H1 (cell line): ENCODE measurements at regions not wholly inside any gene's neighbourhood (a gene's known extent, or its start where the extent isn't known, plus 50 kb on each side); places are given as distances from the start of the nearest gene placed in this dataset.

Source experiments
- CTCF ChIA-PET: fragments of 300-600 bp; sonication (Branson Sonifier 250); formaldehyde crosslinking; loops from one replicate; lab custom pipeline; 2021; ENCODE audit not compliant: partially characterized antibody; lab: Charles Lee
- POLR2A ChIA-PET: fragments of 300-600 bp; sonication (Branson Sonifier 250); formaldehyde crosslinking; loops from one replicate; lab custom pipeline; 2021; ENCODE audit warnings: inconsistent platforms; ENCODE audit not compliant: partially characterized antibody; lab: Charles Lee
- DNase-seq, 2 experiments: peaks; one replicate each; pipeline versions ENCODE4 v3.0.0 to v3.0.0-alpha.2; 2010 to 2022; ENCODE audit warnings: low spot score in 2 of 2, low read depth in 1 of 2, mixed read lengths in 1 of 2
- FAIRE-seq: peaks from 2 replicates; lab custom pipeline; 2011; peaks lifted over from hg19 to GRCh38; lab: Jason Lieb, UNC
- H2AFZ ChIP-seq: 2 replicates; pipeline ENCODE4 v1.8.1; 2012; ENCODE audit warnings: low read length, inconsistent platforms
- H2AK5ac ChIP-seq: 2 replicates; pipeline ENCODE4 v1.6.1; 2013; ENCODE audit warnings: low read depth, low read length
- H2BK120ac ChIP-seq: replicated peaks from 2 replicates; pipeline ENCODE3; 2013; ENCODE audit warnings: low read depth, low read length, inconsistent platforms
- H2BK12ac ChIP-seq: 2 replicates; pipeline ENCODE4 v1.6.1; 2013; ENCODE audit warnings: low read depth, low read length
- H2BK15ac ChIP-seq: 2 replicates; pipeline ENCODE4 v1.6.1; 2013; ENCODE audit warnings: low read length
- H2BK20ac ChIP-seq: 2 replicates; pipeline ENCODE4 v1.6.1; 2013; ENCODE audit warnings: low read length
- H2BK5ac ChIP-seq: 2 replicates; pipeline ENCODE4 v1.6.1; 2013; ENCODE audit warnings: low read depth, low read length
- H3K14ac ChIP-seq: 2 replicates; pipeline ENCODE4 v1.6.1; 2013; ENCODE audit warnings: inconsistent platforms; ENCODE audit not compliant: insufficient read length
- H3K18ac ChIP-seq: 2 replicates; pipeline ENCODE4 v1.6.1; 2013; ENCODE audit warnings: low read length; ENCODE audit errors: extremely low read depth
- H3K23ac ChIP-seq: 2 replicates; pipeline ENCODE4 v1.6.1; 2013; ENCODE audit warnings: inconsistent platforms; ENCODE audit not compliant: insufficient read length
- H3K23me2 ChIP-seq: 2 replicates; pipeline ENCODE4 v1.6.1; 2013; ENCODE audit warnings: low read depth, low read length
- H3K27ac ChIP-seq: 2 replicates; pipeline ENCODE4 v1.6.1; 2011; ENCODE audit warnings: low read depth, low read length, inconsistent platforms
- H3K27me3 ChIP-seq, 4 experiments: replicated peaks in 1 of 4; 1 replicate in 1 of 4; 2 replicates in 3 of 4; pipeline versions ENCODE4 v1.6.1 to v1.8.1; 2011 to 2013; ENCODE audit warnings: low read length in 3 of 4, mild to moderate bottlenecking in 3 of 4, inconsistent platforms in 2 of 4, mixed read lengths in 2 of 4, moderate library complexity in 1 of 4; ENCODE audit not compliant: control insufficient read depth in 3 of 4, insufficient read depth in 3 of 4; ENCODE audit errors: extremely low read depth in 1 of 4
- H3K36me3 ChIP-seq, 4 experiments: 2 replicates each; pipeline versions ENCODE4 v1.6.1 to v1.8.1; 2011 to 2013; ENCODE audit warnings: mild to moderate bottlenecking in 4 of 4, low read length in 3 of 4, moderate library complexity in 2 of 4, control low read depth in 1 of 4, inconsistent platforms in 1 of 4; ENCODE audit not compliant: insufficient read depth in 4 of 4, control insufficient read depth in 2 of 4
- H3K4ac ChIP-seq: replicated peaks from 2 replicates; pipeline ENCODE3; 2013; ENCODE audit warnings: low read length, low read depth, mixed read lengths, inconsistent platforms; ENCODE audit not compliant: insufficient read length
- H3K4me1 ChIP-seq, 4 experiments: replicated peaks in 1 of 4; 1 replicate in 1 of 4; 2 replicates in 3 of 4; pipeline versions ENCODE4 v1.6.1 to v1.8.1; 2011 to 2013; ENCODE audit warnings: low read length in 3 of 4, inconsistent platforms in 2 of 4, mixed read lengths in 1 of 4; ENCODE audit not compliant: insufficient read depth in 4 of 4, control insufficient read depth in 3 of 4
- H3K4me2 ChIP-seq, 2 experiments: 2 replicates each; pipeline versions ENCODE4 v1.6.1 to v1.8.1; 2011 to 2013; ENCODE audit warnings: low read depth in 2 of 2, low read length in 2 of 2, control low read depth in 1 of 2, inconsistent platforms in 1 of 2, mild to moderate bottlenecking in 1 of 2; ENCODE audit not compliant: insufficient read depth in 1 of 2
- H3K4me3 ChIP-seq, 4 experiments: fragments of 200-600, 300-600 bp in 1 of 4; sonication (generic), shearing (Covaris generic), sonication (Bioruptor Twin) in 1 of 4; 2 replicates each; pipeline versions ENCODE4 v1.5.1 to v1.8.1; 2011 to 2016; ENCODE audit warnings: low read length in 4 of 4, low read depth in 3 of 4, control low read depth in 2 of 4, inconsistent platforms in 2 of 4, mild to moderate bottlenecking in 2 of 4, mixed read lengths in 1 of 4, moderate library complexity in 1 of 4; ENCODE audit not compliant: insufficient read depth in 2 of 4; ENCODE audit errors: extremely low read depth in 1 of 4
- H3K56ac ChIP-seq: replicated peaks from 2 replicates; pipeline ENCODE3; 2013; ENCODE audit warnings: low read depth, mild to moderate bottlenecking, mixed read lengths, low read length, inconsistent platforms; ENCODE audit not compliant: insufficient read length
- H3K79me1 ChIP-seq: 2 replicates; pipeline ENCODE4 v1.6.1; 2013; ENCODE audit warnings: low read depth, low read length, control low read depth
- H3K79me2 ChIP-seq, 2 experiments: 2 replicates each; pipeline versions ENCODE4 v1.6.1 to v1.8.1; 2012 to 2013; ENCODE audit warnings: low read length in 2 of 2, mild to moderate bottlenecking in 2 of 2, inconsistent platforms in 1 of 2; ENCODE audit not compliant: insufficient read depth in 2 of 2, control insufficient read depth in 1 of 2
- H3K9ac ChIP-seq, 4 experiments: replicated peaks in 1 of 4; 1 replicate in 1 of 4; 2 replicates in 3 of 4; pipeline versions ENCODE4 v1.6.1 to v1.8.1; 2011 to 2013; ENCODE audit warnings: low read depth in 3 of 4, low read length in 3 of 4, control low read depth in 2 of 4, mild to moderate bottlenecking in 2 of 4, moderate library complexity in 2 of 4, inconsistent platforms in 1 of 4; ENCODE audit errors: extremely low read depth in 1 of 4
- H3K9me3 ChIP-seq, 2 experiments: 2 replicates each; pipeline versions ENCODE4 v1.6.1 to v1.8.1; 2012 to 2013; ENCODE audit warnings: mild to moderate bottlenecking in 2 of 2, moderate library complexity in 2 of 2, control low read depth in 1 of 2, inconsistent platforms in 1 of 2, low read depth in 1 of 2, low read length in 1 of 2, mixed read lengths in 1 of 2; ENCODE audit not compliant: insufficient read depth in 2 of 2
- H4K20me1 ChIP-seq, 2 experiments: replicated peaks in 1 of 2; 2 replicates each; pipeline versions ENCODE3 to v1.8.1; 2011 to 2013; ENCODE audit warnings: inconsistent platforms in 2 of 2, low read length in 2 of 2, mild to moderate bottlenecking in 1 of 2; ENCODE audit not compliant: insufficient read depth in 2 of 2, control insufficient read depth in 1 of 2
- H4K5ac ChIP-seq: 2 replicates; pipeline ENCODE4 v1.6.1; 2013; ENCODE audit warnings: low read length, low read depth, mixed read lengths, inconsistent platforms; ENCODE audit not compliant: insufficient read length
- H4K8ac ChIP-seq: 2 replicates; pipeline ENCODE4 v1.8.0; 2013; ENCODE audit warnings: mild to moderate bottlenecking, moderate library complexity, low read length, inconsistent platforms; ENCODE audit not compliant: insufficient read depth; ENCODE audit errors: extremely low read depth
- H4K91ac ChIP-seq: replicated peaks from 2 replicates; pipeline ENCODE3; 2013; ENCODE audit warnings: low read length, mixed read lengths, inconsistent platforms; ENCODE audit not compliant: insufficient read length
- CBX8 ChIP-seq: fragments of 300-800, 300-1000 bp; sonication (generic); IDR thresholded peaks from 2 replicates; pipeline ENCODE4 v1.7.1; 2016; ENCODE audit warnings: low read depth, low read length, borderline replicate concordance
- CREB1 ChIP-seq: IDR thresholded peaks from 2 replicates; pipeline ENCODE4 v1.6.1; 2012; ENCODE audit warnings: inconsistent platforms
- EP300 ChIP-seq, 2 experiments: IDR thresholded peaks; 1 replicate in 1 of 2; 2 replicates in 1 of 2; pipeline ENCODE4 v1.6.1; 2011 to 2012; ENCODE audit warnings: low read depth in 2 of 2, low read length in 2 of 2, mild to moderate bottlenecking in 2 of 2, borderline replicate concordance in 1 of 2, inconsistent platforms in 1 of 2, moderate library complexity in 1 of 2
- HDAC2 ChIP-seq, 2 experiments: fragments of 300-600 bp in 1 of 2; sonication (generic) in 1 of 2; IDR thresholded peaks; 2 replicates each; pipeline ENCODE4 v1.6.1; 2011 to 2012; ENCODE audit warnings: low read depth in 2 of 2, low read length in 2 of 2, mild to moderate bottlenecking in 2 of 2, moderate library complexity in 2 of 2, borderline replicate concordance in 1 of 2, inconsistent platforms in 1 of 2
- JUND ChIP-seq: IDR thresholded peaks from 2 replicates; pipeline ENCODE4 v1.6.1; 2011; ENCODE audit warnings: mild to moderate bottlenecking, improper control_type of control experiment, low read length
- POLR2A ChIP-seq, 2 experiments: IDR thresholded peaks; 1 replicate in 1 of 2; 2 replicates in 1 of 2; pipeline ENCODE4 v1.6.1; 2011; ENCODE audit warnings: low read depth in 2 of 2, low read length in 2 of 2, mild to moderate bottlenecking in 2 of 2; ENCODE audit errors: control extremely low read depth in 1 of 2
- SIX5 ChIP-seq: IDR thresholded peaks from 2 replicates; pipeline ENCODE4 v1.6.1; 2011; ENCODE audit warnings: mild to moderate bottlenecking, low read depth, low read length
- TBP ChIP-seq: IDR thresholded peaks from 2 replicates; pipeline ENCODE4 v1.6.1; 2011; ENCODE audit warnings: low read depth, low read length, improper control_type of control experiment
- TEAD4 ChIP-seq: IDR thresholded peaks from 2 replicates; pipeline ENCODE4 v1.6.1; 2012; ENCODE audit warnings: low read depth, low read length, inconsistent platforms, mixed read lengths
- USF2 ChIP-seq: IDR thresholded peaks from 2 replicates; pipeline ENCODE4 v1.6.1; 2011; ENCODE audit warnings: low read length, improper control_type of control experiment
- WGBS, 2 experiments: shearing (Covaris generic) in 1 of 2; methylation state at CpG; one replicate each; pipeline versions ENCODE4 v1.1.6 to v1.1.7; 2013 to 2015; ENCODE audit warnings: low lambda C conversion rate in 2 of 2, mixed read lengths in 2 of 2, inconsistent platforms in 1 of 2, low coverage in 1 of 2, missing lambda C conversion rate in 1 of 2; ENCODE audit not compliant: insufficient replicate concordance in 2 of 2, insufficient coverage in 1 of 2, insufficient read length in 1 of 2; ENCODE audit errors: extremely low coverage in 1 of 2, missing lambda C conversion rate in 1 of 2; 5-methylcytosine and 5-hydroxymethylcytosine counted together

GRCh38 chr10:57624066-57624465, 643.6 kb downstream of the IPMK start:
- no peaks in the 10 kb centered on the region for H4K20me1 ChIP-seq
- no peak overlapping the region for H2BK20ac ChIP-seq
- no peak for TF ChIP-seq HDAC2 (IDR thresholded peaks at IDR 0.05; ENCODE audit: borderline replicate concordance in 1 of 2, low read depth in 2 of 2, low read length in 2 of 2)
- no peak for TF ChIP-seq JUND
- TF ChIP-seq USF2 = no peak
- no peak for TF ChIP-seq SIX5
- no peak for TF ChIP-seq TBP
- TF ChIP-seq CBX8 = no peak
- no peak for TF ChIP-seq CREB1
- TF ChIP-seq POLR2A (IDR thresholded peaks at IDR 0.05; ENCODE audit: control extremely low read depth in 1 of 2, low read depth in 2 of 2, low read length in 2 of 2) = no peak
- no peak for TF ChIP-seq TEAD4
- no peak for TF ChIP-seq EP300 (IDR thresholded peaks at IDR 0.05; ENCODE audit: borderline replicate concordance in 1 of 2, low read depth in 2 of 2, low read length in 2 of 2)
- no peak overlapping the region for H3K23ac ChIP-seq
- no peak overlapping the region for H2AFZ ChIP-seq
- H3K4ac ChIP-seq = no peak overlapping the region
- no peak overlapping the region for H2BK5ac ChIP-seq
- no peak overlapping the region for H4K8ac ChIP-seq
- no peaks in the 10 kb centered on the region for H3K79me2 ChIP-seq
- no peak overlapping the region for H3K18ac ChIP-seq
- no peak overlapping the region for H3K56ac ChIP-seq
- no peaks in the 10 kb centered on the region for H3K36me3 ChIP-seq
- no peak overlapping the region for H2BK15ac ChIP-seq
- DNase-seq (no peak), FAIRE-seq (no peak)
- no peaks in the 10 kb centered on the region for H3K79me1 ChIP-seq
- H4K5ac ChIP-seq = no peak overlapping the region
- no peak overlapping the region for H2BK12ac ChIP-seq
- H2AK5ac ChIP-seq = no peak overlapping the region
- H3K23me2 ChIP-seq = no peaks in the 10 kb centered on the region
- WGBS, 2 experiments = 85% methylated on average over 1 of the region's 1 CpG; no CpG with 5 or more reads in 1 of the 2 experiments
- H4K91ac ChIP-seq = no peak overlapping the region
- H3K9me3 ChIP-seq = no peaks in the 10 kb centered on the region
- CTCF ChIA-PET = no interaction called here
- H3K9ac ChIP-seq = no peak overlapping the region
- H3K14ac ChIP-seq = no peak overlapping the region
- no peak overlapping the region for H2BK120ac ChIP-seq
- POLR2A ChIA-PET = no interaction called here
- no peaks in the 10 kb centered on the region for H3K27me3 ChIP-seq
- H3K4me3 ChIP-seq = no peak overlapping the region
- H3K27ac ChIP-seq = no peak overlapping the region
- no peak overlapping the region for H3K4me2 ChIP-seq
- H3K4me1 ChIP-seq = peaks cover 0 to 9% (median 5%) of the 10 kb centered on the region in 4 experiments; a peak in 4 of 7 replicates
